HG03457 (cell line): ENCODE measurements at regions not wholly inside any gene's neighbourhood (a gene's known extent, or its start where the extent isn't known, plus 50 kb on each side); places are given as distances from the start of the nearest gene placed in this dataset.

Source experiments
- ATAC-seq: cut with Tn5 transposase; IDR thresholded peaks from one replicate; pipeline ENCODE4 v1.9.1; 2021; ENCODE audit warnings: moderate number of reproducible peaks; ENCODE audit not compliant: unreplicated experiment

- no peak for ATAC-seq
Observed at GRCh38 chr7:9955138-9955537, 1018.5 kb upstream of the PHF14 start.

- ATAC-seq, result no peak
Observed at GRCh38 chr7:9958486-9958885, 1015.2 kb upstream of the PHF14 start.

- no peak for ATAC-seq
Observed at GRCh38 chr7:9960460-9960859, 1013.2 kb upstream of the PHF14 start.

GRCh38 chr7:9961161-9961922 lies 1012.3 kb upstream of the PHF14 start:
- ATAC-seq, result no peak

GRCh38 chr7:9962742-9963141 lies 1010.9 kb upstream of the PHF14 start:
- no peak for ATAC-seq

GRCh38 chr7:9978106-9979064 lies 995.3 kb upstream of the PHF14 start:
- no peak for ATAC-seq

GRCh38 chr7:9981742-9982349 lies 991.8 kb upstream of the PHF14 start:
- no peak for ATAC-seq

GRCh38 chr7:9983048-9983447 lies 990.6 kb upstream of the PHF14 start:
- ATAC-seq, result no peak

- ATAC-seq, result no peak
Observed at GRCh38 chr7:10015687-10016086, 958.0 kb upstream of the PHF14 start.

GRCh38 chr7:10022480-10022879 lies 951.2 kb upstream of the PHF14 start:
- no peak for ATAC-seq

GRCh38 chr7:10022957-10023356 lies 950.7 kb upstream of the PHF14 start:
- no peak for ATAC-seq

GRCh38 chr7:10034843-10035556 lies 938.7 kb upstream of the PHF14 start:
- ATAC-seq, result no peak

GRCh38 chr7:10036693-10037092 lies 937.0 kb upstream of the PHF14 start:
- ATAC-seq, result no peak

GRCh38 chr7:10038351-10038750 lies 935.3 kb upstream of the PHF14 start:
- ATAC-seq, result no peak

- no peak for ATAC-seq
Observed at GRCh38 chr7:10040674-10041073, 933.0 kb upstream of the PHF14 start.

- ATAC-seq, result no peak
Observed at GRCh38 chr7:10070899-10071298, 902.8 kb upstream of the PHF14 start.

GRCh38 chr7:10075866-10076265 lies 897.8 kb upstream of the PHF14 start:
- ATAC-seq, result no peak

- ATAC-seq, result no peak
Observed at GRCh38 chr7:10076660-10077300, 896.9 kb upstream of the PHF14 start.

- ATAC-seq, result no peak
Observed at GRCh38 chr7:10079572-10079971, 894.1 kb upstream of the PHF14 start.

GRCh38 chr7:10082896-10083295 lies 890.8 kb upstream of the PHF14 start:
- ATAC-seq, result no peak
